MM.1S (cell line): ENCODE measurements at regions not wholly inside any gene's neighbourhood (a gene's known extent, or its start where the extent isn't known, plus 50 kb on each side); places are given as distances from the start of the nearest gene placed in this dataset.
A peak's percentile ranks its signal among the peaks of the same experiment; 100 is the strongest.

Experiments used
- DNase-seq: peaks from one replicate; pipeline ENCODE4 v3.0.0-alpha.2; 2015
- H2AFZ ChIP-seq: fragments of 300-600 bp; sonication (generic); 2 replicates; pipeline ENCODE4 v1.6.0; 2016; ENCODE audit warnings: antibody characterized with exemption, low read length
- H3F3A ChIP-seq: fragments of 300-600 bp; sonication (generic); 2 replicates; pipeline ENCODE4 v1.6.1; 2016; ENCODE audit warnings: mild to moderate bottlenecking, antibody characterized with exemption, low read length, moderate library complexity, mixed read lengths; ENCODE audit not compliant: insufficient read depth
- H3K27ac ChIP-seq: fragments of 300-600 bp; sonication (generic); 2 replicates; pipeline ENCODE4 v1.5.1; 2016; ENCODE audit warnings: mild to moderate bottlenecking, low read length
- H3K27me3 ChIP-seq: fragments of 300-600 bp; sonication (generic); replicated peaks from 2 replicates; pipeline ENCODE4 v1.6.0; 2016; ENCODE audit warnings: low read length; ENCODE audit not compliant: insufficient read depth
- H3K36me3 ChIP-seq: fragments of 300-600 bp; sonication (generic); replicated peaks from 2 replicates; pipeline ENCODE4 v1.6.1; 2016; ENCODE audit warnings: mild to moderate bottlenecking, low read length, mixed read lengths; ENCODE audit not compliant: insufficient read depth
- H3K4me1 ChIP-seq: fragments of 300-600 bp; sonication (generic); 2 replicates; pipeline ENCODE4 v1.6.1; 2016; ENCODE audit warnings: low read length, mixed read lengths
- H3K4me2 ChIP-seq: fragments of 300-600 bp; sonication (generic); 2 replicates; pipeline ENCODE4 v1.6.0; 2016; ENCODE audit warnings: low read depth, low read length
- H3K4me3 ChIP-seq: fragments of 300-600 bp; sonication (generic); 2 replicates; pipeline ENCODE4 v1.5.1; 2016; ENCODE audit warnings: low read length, mixed read lengths
- H3K79me2 ChIP-seq: fragments of 300-600 bp; sonication (generic); 2 replicates; pipeline ENCODE4 v1.6.1; 2016; ENCODE audit warnings: mixed run types, low read length, mixed read lengths
- H3K9ac ChIP-seq: fragments of 300-600 bp; sonication (generic); 2 replicates; pipeline ENCODE4 v1.6.1; 2016; ENCODE audit warnings: low read length, mixed read lengths
- H3K9me2 ChIP-seq: fragments of 300-600 bp; sonication (generic); replicated peaks from 2 replicates; pipeline ENCODE4 v1.6.1; 2016; ENCODE audit warnings: mild to moderate bottlenecking, low read length, mixed read lengths; ENCODE audit not compliant: insufficient read depth
- H3K9me3 ChIP-seq: fragments of 300-600 bp; sonication (generic); replicated peaks from 2 replicates; pipeline ENCODE4 v1.6.1; 2016; ENCODE audit warnings: mild to moderate bottlenecking, low read length, mixed read lengths; ENCODE audit not compliant: insufficient read depth
- H4K20me1 ChIP-seq: fragments of 300-600 bp; sonication (generic); 2 replicates; pipeline ENCODE4 v1.6.1; 2016; ENCODE audit warnings: mild to moderate bottlenecking, low read length, moderate library complexity, mixed read lengths; ENCODE audit not compliant: insufficient read depth
- CTCF ChIP-seq: fragments of 300-600 bp; sonication (generic); IDR thresholded peaks from 2 replicates; pipeline ENCODE4 v1.5.1; 2016; ENCODE audit warnings: antibody characterized with exemption, low read length, mixed read lengths
- EZH2 ChIP-seq: fragments of 300-600 bp; sonication (generic); optimal IDR thresholded peaks from 2 replicates; pipeline ENCODE3; 2017; ENCODE audit warnings: low read depth, mild to moderate bottlenecking, antibody characterized with exemption, low read length, mixed read lengths
- EZH2phosphoT487 ChIP-seq: fragments of 300-600 bp; sonication (generic); IDR thresholded peaks from 2 replicates; pipeline ENCODE4 v1.6.1; 2018; ENCODE audit warnings: antibody characterized with exemption, low read length

GRCh38 chr2:20917287-20917660 is 94.4 kb upstream of the LDAH start:
- H3K36me3 ChIP-seq, result no peaks in the 10 kb centered on the region

GRCh38 chr2:20916604-20917286 is 93.8 kb upstream of the LDAH start:
- Histone ChIP-seq H4K20me1 (no peaks in the 10 kb centered on the region), H3K9me2 (no peaks in the 10 kb centered on the region), H3K36me3 (no peaks in the 10 kb centered on the region), H3K4me1 (no peaks in the 10 kb centered on the region), H3K79me2 (no peaks in the 10 kb centered on the region), H2AFZ (no peak overlapping the region), H3K27me3 (no peaks in the 10 kb centered on the region), H3K9ac (no peak overlapping the region), H3F3A (no peaks in the 10 kb centered on the region), H3K4me3 (no peak overlapping the region), H3K27ac (no peak overlapping the region), H3K9me3 (no peaks in the 10 kb centered on the region), H3K4me2 (no peak overlapping the region)
- DNase-seq, result no peak
- TF ChIP-seq CTCF, result peak; percentile 5; the same call in 1 of the 2 replicates
- no peak for TF ChIP-seq EZH2phosphoT487
- no peak for TF ChIP-seq EZH2

More at GRCh38 chr2:20917287-20917660, 94.4 kb upstream of the LDAH start:
- DNase-seq, result no peak
- Histone ChIP-seq H3K4me3 (no peak overlapping the region), H3K27me3 (no peaks in the 10 kb centered on the region), H3K79me2 (no peaks in the 10 kb centered on the region), H3K9me2 (no peaks in the 10 kb centered on the region), H3K4me2 (no peak overlapping the region), H3F3A (no peaks in the 10 kb centered on the region), H3K9me3 (no peaks in the 10 kb centered on the region), H3K4me1 (no peaks in the 10 kb centered on the region), H4K20me1 (no peaks in the 10 kb centered on the region), H3K9ac (no peak overlapping the region), H2AFZ (no peak overlapping the region), H3K27ac (no peak overlapping the region)
- TF ChIP-seq EZH2 (no peak), CTCF (no peak), EZH2phosphoT487 (no peak)

- Histone ChIP-seq H3F3A (no peaks in the 10 kb centered on the region), H3K9ac (no peak overlapping the region), H2AFZ (no peak overlapping the region), H3K9me2 (no peaks in the 10 kb centered on the region), H3K4me2 (no peak overlapping the region), H3K79me2 (no peaks in the 10 kb centered on the region), H3K27ac (no peak overlapping the region), H3K4me3 (no peak overlapping the region), H3K27me3 (no peaks in the 10 kb centered on the region), H3K9me3 (no peaks in the 10 kb centered on the region), H3K36me3 (no peaks in the 10 kb centered on the region), H4K20me1 (no peaks in the 10 kb centered on the region), H3K4me1 (no peaks in the 10 kb centered on the region)
- DNase-seq, result no peak
- TF ChIP-seq CTCF (no peak), EZH2phosphoT487 (no peak), EZH2 (no peak)
Observed at GRCh38 chr2:20915271-20915670, 92.4 kb upstream of the LDAH start.
